ENCODE measurements at regions not wholly inside any gene's neighbourhood (a gene's known extent, or its start where the extent isn't known, plus 50 kb on each side); places are given as distances from the start of the nearest gene placed in this dataset.

DNA sequence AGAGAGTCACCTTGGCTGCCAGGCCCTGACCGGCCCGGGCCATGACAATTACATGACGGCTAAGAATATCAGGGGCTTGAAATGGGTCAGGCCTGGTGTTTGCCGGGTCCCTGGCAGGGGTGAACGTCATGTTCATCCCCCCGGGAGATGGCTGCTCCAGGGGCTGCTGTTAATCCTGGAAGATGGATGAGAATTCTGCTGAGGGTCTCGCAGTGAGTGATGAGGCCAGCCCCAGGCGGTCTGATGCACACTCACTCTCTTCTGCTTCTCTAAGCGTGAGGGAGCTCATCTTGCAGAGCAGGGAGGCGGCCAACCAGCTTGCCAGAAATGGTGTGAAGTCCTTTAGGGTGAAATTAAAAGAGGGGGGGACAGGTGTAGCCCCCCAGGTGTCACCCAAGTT, 101.3 kb upstream of the ANO1 start:
- no peak for TF ChIP-seq CTCF (IDR thresholded peaks at IDR 0.05 in 4 of 5, conservative IDR thresholded peaks at IDR 0.05 in 1 of 5)
- no peak for TF ChIP-seq POLR2A (IDR thresholded peaks at IDR 0.05)
